Heart left ventricle (tissue), 16 donors: ENCODE measurements at regions not wholly inside any gene's neighbourhood (a gene's known extent, or its start where the extent isn't known, plus 50 kb on each side); places are given as distances from the start of the nearest gene placed in this dataset.

Experiments used
- ATAC-seq, 4 donors: fragments of 200-7000 bp; cut with Tn5 transposase; one replicate each; pipeline ENCODE4 v1.9.1; 2020 to 2022; ENCODE audit warnings: moderate library complexity in 4 of 4, mild to moderate bottlenecking in 3 of 4, moderate number of reproducible peaks in 1 of 4
- DNase-seq, 5 donors: peaks; one replicate each; pipeline ENCODE4 v3.0.0-alpha.2; 2020
- H3K27ac ChIP-seq, 12 donors: fragments of 200-600 bp; sonication (generic) in 4 of 12; one replicate each; pipeline versions ENCODE4 v1.5.0 to v1.8.0; 2016 to 2022; ENCODE audit warnings: mild to moderate bottlenecking in 2 of 12
- H3K27me3 ChIP-seq, 9 donors: fragments of 200-600 bp; sonication (generic) in 2 of 9; one replicate each; pipeline versions ENCODE4 v1.5.1 to v1.8.0; 2016 to 2022; ENCODE audit warnings: mild to moderate bottlenecking in 3 of 9
- H3K36me3 ChIP-seq, 9 donors: fragments of 200-600 bp; sonication (generic) in 2 of 9; one replicate each; pipeline versions ENCODE4 v1.5.0 to v1.8.0; 2018 to 2022; ENCODE audit warnings: mild to moderate bottlenecking in 2 of 9
- H3K4me1 ChIP-seq, 12 donors: fragments of 200-600 bp; sonication (generic) in 4 of 12; one replicate each; pipeline versions ENCODE4 v1.5.0 to v1.8.0; 2016 to 2022; ENCODE audit warnings: mild to moderate bottlenecking in 3 of 12
- H3K4me3 ChIP-seq, 12 donors: fragments of 200-600 bp; sonication (generic) in 4 of 12; one replicate each; pipeline versions ENCODE4 v1.5.0 to v1.8.0; 2017 to 2022; ENCODE audit warnings: mild to moderate bottlenecking in 9 of 12, moderate library complexity in 4 of 12
- H3K9me3 ChIP-seq, 12 donors: fragments of 200-600 bp; sonication (generic) in 4 of 12; one replicate each; pipeline versions ENCODE4 v1.5.0 to v1.8.0; 2016 to 2022; ENCODE audit warnings: mild to moderate bottlenecking in 1 of 12
- CTCF ChIP-seq, 12 donors: fragments of 200-600 bp; sonication (generic) in 4 of 12; IDR thresholded peaks; one replicate each; pipeline versions ENCODE4 v1.5.0 to v1.8.0; 2018 to 2022; ENCODE audit warnings: antibody characterized with exemption in 12 of 12, mild to moderate bottlenecking in 5 of 12
- POLR2A ChIP-seq, 2 donors: fragments of 450-650 bp; IDR thresholded peaks; one replicate each; pipeline ENCODE4 v1.6.1; 2017; ENCODE audit warnings: antibody characterized with exemption in 2 of 2, mild to moderate bottlenecking in 2 of 2, moderate library complexity in 2 of 2
- WGBS, 4 donors: extraction: QIAGEN DNeasy Blood & Tissue Kit in 2 of 4; methylation state at CpG; one replicate each; pipeline versions ENCODE4 v1.1.5 to v1.1.7; 2013 to 2018; 5-methylcytosine and 5-hydroxymethylcytosine counted together
- intact Hi-C, 10 donors: fragments of 100-400 bp; cut with DNase I; formaldehyde crosslinking; loops; one replicate each; pipeline versions ENCODE4 v1.11.1 to v1.14.2; 2022
- donor health status: ischemic (EF 13 %, LVEDD 7.1; RV severe dilation, severe dysfunction).
- donor health status: healthy with polysubstance abuse.
- donor health status: DM: no; HTN: yes; CAD: no.
- donor health status: DM: no; HTN: no; CAD: no.
- donor health status: ischemic (EF 25% LVEDD 6.9; RV normal size, moderate dysfunction).
- donor health status: ischemic (EF 25% LVEDD 5.7; RV mildly dilated, moderate dysfunction).
- donor health status: healthy.
- donor health status: DM: yes; HTN: yes; CAD: no.
- donor health status: ischemic (EF 35%, LVEDD 5.7; RV mildly dilated, moderate dysfunction).
- donor health status: nonischemic (EF 11% LVEDD 7.7; RV severe dilation, severe dysfunction).
- donor health status: DM: yes; HTN: yes; CAD: no.
- donor health status: PGD.
- donor health status: ischemic (EF 29% LVEDD 5.4; RV normal size, mild dysfunction).
- donor health status: nonischemic (EF 23%, LVEDD 6.1; RV moderate dilation, normal function).

- Histone ChIP-seq H3K9me3 (peaks cover 0 to 20% (median under 1%) of the 10 kb centered on the region in 12 donors), H3K4me1 (peaks cover 0 to 5% (median 0%) of the 10 kb centered on the region in 12 donors), H3K36me3 (no peaks in the 10 kb centered on the region), H3K27ac (no peak overlapping the region), H3K27me3 (peaks cover 0 to 13% (median 0%) of the 10 kb centered on the region in 9 donors), H3K4me3 (no peak overlapping the region)
- no peak for TF ChIP-seq POLR2A (IDR thresholded peaks at IDR 0.05)
- no peak for TF ChIP-seq CTCF (IDR thresholded peaks at IDR 0.05)
- intact Hi-C loops: no loop called here
- WGBS, 4 donors: 28 to 49% (median 37%) methylated on average over 1 of the region's 1 CpG
- no peak for ATAC-seq
- DNase-seq: no peak
These were observed 179.8 kb downstream of the OR13H1 start for GRCh38 chrX:131723646-131724045.

DNA sequence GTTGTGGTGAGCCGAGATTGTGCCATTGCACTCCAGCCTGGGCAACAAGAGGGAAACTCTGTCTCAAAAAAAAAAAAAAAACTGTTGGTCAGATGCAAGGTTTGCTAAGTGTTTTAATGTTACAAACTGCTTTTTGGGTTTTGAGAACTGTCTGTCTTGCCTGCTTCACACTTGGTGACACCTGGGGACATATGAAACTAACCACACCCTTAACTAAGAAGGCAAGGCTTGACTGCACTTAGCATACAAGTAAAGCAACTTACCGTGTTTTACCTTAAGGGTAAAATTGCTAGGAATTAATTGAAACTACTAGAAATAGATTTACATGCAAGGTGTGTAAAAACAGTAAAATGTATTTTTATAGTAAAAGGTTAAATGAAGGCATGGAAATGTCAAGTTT is 180.4 kb downstream of the OR13H1 start:
- Histone ChIP-seq H3K4me3 (no peak overlapping the region), H3K27ac (no peak overlapping the region), H3K4me1 (peaks cover 0 to 5% (median 0%) of the 10 kb centered on the region in 12 donors), H3K27me3 (peaks cover 0 to 13% (median 0%) of the 10 kb centered on the region in 9 donors), H3K36me3 (no peaks in the 10 kb centered on the region), H3K9me3 (peaks cover 0 to 20% (median under 1%) of the 10 kb centered on the region in 12 donors)
- no peak for ATAC-seq
- intact Hi-C loops: no loop called here
- TF ChIP-seq CTCF (IDR thresholded peaks at IDR 0.05) (no peak), POLR2A (IDR thresholded peaks at IDR 0.05) (no peak)
- no peak for DNase-seq
- 88 to 93% (median 92%) methylated on average over 2 of the region's 2 CpGs for WGBS, 4 donors

DNA sequence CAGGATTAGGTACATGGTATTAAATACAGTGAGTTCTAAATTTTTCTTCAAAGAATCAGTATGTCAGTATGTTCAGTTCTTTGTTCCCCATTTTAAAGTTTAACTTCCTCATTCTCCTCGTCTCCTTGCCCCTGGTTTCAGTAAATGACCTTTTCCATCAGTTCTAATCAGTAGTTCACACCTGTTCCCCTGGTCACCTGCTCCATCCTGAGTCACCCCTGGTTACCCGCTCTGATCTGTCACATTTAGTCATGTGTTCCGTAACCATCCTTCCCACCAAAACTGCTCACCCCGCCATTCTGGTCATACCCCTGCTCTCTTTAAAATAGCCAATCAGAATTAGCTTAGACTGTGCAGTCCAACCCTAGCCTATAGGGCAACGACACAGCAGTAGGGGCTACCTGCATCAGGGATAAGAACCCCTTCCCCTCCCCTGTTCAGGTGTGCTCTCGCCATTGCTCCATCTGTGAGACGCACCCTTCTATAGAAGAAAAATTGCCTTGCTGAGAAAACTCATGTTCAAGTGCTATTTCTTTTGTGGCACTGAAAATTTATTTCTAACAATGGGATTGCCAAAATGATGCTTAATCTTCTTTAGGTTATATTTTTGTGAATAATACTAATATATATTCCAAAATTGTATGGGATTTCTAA is 181.3 kb downstream of the OR13H1 start:
- WGBS, 4 donors: 76 to 91% (median 78%) methylated on average over 7 of the region's 7 CpGs

More for the DNA sequence above, 181.3 kb downstream of the OR13H1 start:
- no peak for DNase-seq
- no peak for TF ChIP-seq CTCF (IDR thresholded peaks at IDR 0.05)
- TF ChIP-seq POLR2A (IDR thresholded peaks at IDR 0.05): no peak
- intact Hi-C loops: no loop called here
- peaks cover 0 to 13% (median 0%) of the 10 kb centered on the region in 9 donors for H3K27me3 ChIP-seq
- ATAC-seq: no peak
- H3K4me3 ChIP-seq: no peak overlapping the region
- no peaks in the 10 kb centered on the region for H3K36me3 ChIP-seq
- peaks cover 0 to 5% (median 0%) of the 10 kb centered on the region in 12 donors for H3K4me1 ChIP-seq
- peaks cover 0 to 20% (median under 1%) of the 10 kb centered on the region in 12 donors for H3K9me3 ChIP-seq
- H3K27ac ChIP-seq: no peak overlapping the region
